WTC11 (cell line): ENCODE measurements at regions not wholly inside any gene's neighbourhood (a gene's known extent, or its start where the extent isn't known, plus 50 kb on each side); places are given as distances from the start of the nearest gene placed in this dataset.

Source experiments
- ATAC-seq: fragments of 200-7000 bp; cut with Tn5 transposase; 2 replicates; pipeline ENCODE4 v1.10.0; 2021; ENCODE audit warnings: mild to moderate bottlenecking, moderate library complexity
- CTCF ChIA-PET: fragments of 300-600 bp; sonication (Branson Sonifier 250); formaldehyde crosslinking; loops from one replicate; lab custom pipeline; 2021; ENCODE audit warnings: antibody characterized with exemption; lab: Charles Lee
- POLR2A ChIA-PET: fragments of 350-600 bp; sonication (Branson Sonifier 250); formaldehyde crosslinking; loops from one replicate; lab custom pipeline; 2021; ENCODE audit warnings: antibody characterized with exemption; lab: Charles Lee
- DNase-seq: peaks from one replicate; pipeline ENCODE4 v3.0.0; 2021; ENCODE audit warnings: low spot score
- H3K27ac Mint-ChIP-seq: 2 replicates; pipeline ENCODE4 v1.8.0; 2021; ENCODE audit warnings: mixed read lengths
- H3K27me3 Mint-ChIP-seq: 2 replicates; pipeline ENCODE4 v1.8.0; 2021; ENCODE audit warnings: low read depth, mild to moderate bottlenecking, moderate library complexity, mixed read lengths
- H3K36me3 Mint-ChIP-seq: 2 replicates; pipeline ENCODE4 v1.8.0; 2021; ENCODE audit warnings: mixed read lengths
- H3K4me1 Mint-ChIP-seq: 2 replicates; pipeline ENCODE4 v1.8.0; 2022; ENCODE audit warnings: mixed read lengths
- H3K4me3 Mint-ChIP-seq: 2 replicates; pipeline ENCODE4 v1.8.0; 2021; ENCODE audit warnings: mild to moderate bottlenecking, moderate library complexity, mixed read lengths
- H3K9me3 Mint-ChIP-seq: 2 replicates; pipeline ENCODE4 v1.8.0; 2021; ENCODE audit warnings: mixed read lengths
- ELF4 ChIP-seq: sonication (generic); formaldehyde crosslinking; IDR thresholded peaks from 2 replicates; pipeline ENCODE4 v1.8.1; 2022; ENCODE audit warnings: low read depth, mild to moderate bottlenecking, moderate library complexity, missing genetic modification reagents
- ETV6 ChIP-seq: sonication (generic); formaldehyde crosslinking; IDR thresholded peaks from 2 replicates; pipeline ENCODE4 v1.8.1; 2022; ENCODE audit warnings: mild to moderate bottlenecking, missing genetic modification reagents
- GRHL2 ChIP-seq: fragments of 250-450 bp; sonication (Bioruptor Pico); IDR thresholded peaks from 2 replicates; pipeline ENCODE4 v1.8.0; 2022; ENCODE audit warnings: mild to moderate bottlenecking, moderate library complexity; ENCODE audit not compliant: insufficient replicate concordance, severe bottlenecking
- JAZF1 ChIP-seq: fragments of 250-450 bp; sonication (Bioruptor Pico); IDR thresholded peaks from 2 replicates; pipeline ENCODE4 v1.9.0; 2021; ENCODE audit warnings: moderate library complexity, mild to moderate bottlenecking, inconsistent platforms
- KAT7 ChIP-seq: sonication (generic); formaldehyde crosslinking; IDR thresholded peaks from 2 replicates; pipeline ENCODE4 v1.8.1; 2023; ENCODE audit warnings: missing genetic modification reagents, mild to moderate bottlenecking, borderline replicate concordance
- MXD4 ChIP-seq: fragments of 250-450 bp; sonication (Bioruptor Pico); IDR thresholded peaks from 2 replicates; pipeline ENCODE4 v1.8.0; 2021; ENCODE audit warnings: mild to moderate bottlenecking, moderate library complexity, borderline replicate concordance
- MYBL2 ChIP-seq: sonication (generic); formaldehyde crosslinking; IDR thresholded peaks from 2 replicates; pipeline ENCODE4 v1.8.1; 2023; ENCODE audit warnings: mild to moderate bottlenecking, moderate library complexity, missing genetic modification reagents
- NFYB ChIP-seq: sonication (generic); formaldehyde crosslinking; conservative IDR thresholded peaks from 2 replicates; pipeline ENCODE4 v1.8.0; 2022; ENCODE audit warnings: low read depth, missing genetic modification reagents
- NR1H2 ChIP-seq: sonication (generic); formaldehyde crosslinking; IDR thresholded peaks from 2 replicates; pipeline ENCODE4 v1.9.0; 2021; ENCODE audit warnings: mild to moderate bottlenecking, moderate library complexity, missing genetic modification reagents
- ZNF317 ChIP-seq: sonication (generic); formaldehyde crosslinking; IDR thresholded peaks from 2 replicates; pipeline ENCODE4 v1.8.1; 2023; ENCODE audit warnings: low read depth, mild to moderate bottlenecking, moderate library complexity, missing genetic modification reagents, borderline replicate concordance
- ZNF416 ChIP-seq: fragments of 250-450 bp; sonication (Bioruptor Pico); IDR thresholded peaks from 2 replicates; pipeline ENCODE4 v1.9.0; 2021; ENCODE audit warnings: mild to moderate bottlenecking, inconsistent platforms
- ZNF423 ChIP-seq: fragments of 250-450 bp; sonication (Bioruptor Pico); IDR thresholded peaks from 2 replicates; pipeline ENCODE4 v2.1.2; 2022; ENCODE audit warnings: mild to moderate bottlenecking, moderate library complexity
- TF ChIP-seq, protein P1 (sequence below): sonication (generic); formaldehyde crosslinking; IDR thresholded peaks from 2 replicates; pipeline ENCODE4 v1.8.1; 2023; ENCODE audit warnings: mild to moderate bottlenecking, missing genetic modification reagents, moderate library complexity
- TF ChIP-seq, protein P2 (sequence below): fragments of 250-450 bp; sonication (Bioruptor Pico); IDR thresholded peaks from 2 replicates; pipeline ENCODE4 v1.9.0; 2021; ENCODE audit warnings: mild to moderate bottlenecking, borderline replicate concordance
- TF ChIP-seq, protein P3 (sequence below): sonication (generic); formaldehyde crosslinking; IDR thresholded peaks from 2 replicates; pipeline ENCODE4 v1.8.0; 2022; ENCODE audit warnings: mild to moderate bottlenecking, missing genetic modification reagents
- TF ChIP-seq, protein P4 (sequence below): fragments of 250-450 bp; sonication (Bioruptor Pico); conservative IDR thresholded peaks from 2 replicates; pipeline ENCODE4 v1.9.0; 2021; ENCODE audit warnings: mild to moderate bottlenecking
- TF ChIP-seq, protein P5 (sequence below): sonication (generic); formaldehyde crosslinking; IDR thresholded peaks from 2 replicates; pipeline ENCODE4 v1.8.1; 2023; ENCODE audit warnings: mild to moderate bottlenecking, missing genetic modification reagents, moderate library complexity
- TF ChIP-seq, protein P6 (sequence below): fragments of 250-450 bp; sonication (Bioruptor Pico); IDR thresholded peaks from 2 replicates; pipeline ENCODE4 v2.1.2; 2022; ENCODE audit warnings: mild to moderate bottlenecking, moderate library complexity
- TF ChIP-seq, protein P7 (sequence below): sonication (generic); formaldehyde crosslinking; IDR thresholded peaks from 2 replicates; pipeline ENCODE4 v1.8.0; 2023; ENCODE audit warnings: missing genetic modification reagents

DNA sequence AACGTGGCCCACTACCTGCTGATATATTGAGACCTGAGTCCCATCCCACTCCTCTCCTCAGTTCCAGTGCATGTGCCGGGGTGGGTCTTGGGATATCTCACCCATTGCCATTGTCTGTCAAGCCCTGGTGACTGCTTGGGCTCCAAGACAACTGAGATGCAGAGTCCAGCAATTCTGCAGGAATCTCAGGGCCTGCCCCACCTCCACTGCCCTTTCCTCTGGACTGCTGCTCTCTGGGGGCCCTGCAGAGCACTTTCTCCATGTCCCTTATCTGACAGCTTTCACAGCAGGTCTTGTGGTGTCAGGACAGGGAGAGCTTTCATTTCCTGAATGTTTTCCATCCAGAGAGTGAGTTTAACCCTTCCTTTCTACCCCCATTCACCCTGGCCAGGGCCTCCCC lies 152.9 kb downstream of the ARL4C start:
- POLR2A ChIA-PET, result interaction anchor here (1.0 kb wide), 1 partner anchor 11 kb away, joined by 3 read pairs; no protein-coding TSS in a partner anchor
- Mint-ChIP-seq H3K9me3 (no peaks in the 10 kb centered on the region), H3K4me3 (no peak overlapping the region), H3K36me3 (no peaks in the 10 kb centered on the region), H3K4me1 (peaks cover 4% of the 10 kb centered on the region; the same call in 1 of the 2 replicates), H3K27ac (no peak overlapping the region), H3K27me3 (no peaks in the 10 kb centered on the region; the same call in 1 of the 2 replicates)
- ATAC-seq (no peak), DNase-seq (no peak)
- CTCF ChIA-PET, result no interaction called here
- TF ChIP-seq, protein P1, sequence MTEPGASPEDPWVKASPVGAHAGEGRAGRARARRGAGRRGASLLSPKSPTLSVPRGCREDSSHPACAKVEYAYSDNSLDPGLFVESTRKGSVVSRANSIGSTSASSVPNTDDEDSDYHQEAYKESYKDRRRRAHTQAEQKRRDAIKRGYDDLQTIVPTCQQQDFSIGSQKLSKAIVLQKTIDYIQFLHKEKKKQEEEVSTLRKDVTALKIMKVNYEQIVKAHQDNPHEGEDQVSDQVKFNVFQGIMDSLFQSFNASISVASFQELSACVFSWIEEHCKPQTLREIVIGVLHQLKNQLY, result no peak
- TF ChIP-seq, protein P2, sequence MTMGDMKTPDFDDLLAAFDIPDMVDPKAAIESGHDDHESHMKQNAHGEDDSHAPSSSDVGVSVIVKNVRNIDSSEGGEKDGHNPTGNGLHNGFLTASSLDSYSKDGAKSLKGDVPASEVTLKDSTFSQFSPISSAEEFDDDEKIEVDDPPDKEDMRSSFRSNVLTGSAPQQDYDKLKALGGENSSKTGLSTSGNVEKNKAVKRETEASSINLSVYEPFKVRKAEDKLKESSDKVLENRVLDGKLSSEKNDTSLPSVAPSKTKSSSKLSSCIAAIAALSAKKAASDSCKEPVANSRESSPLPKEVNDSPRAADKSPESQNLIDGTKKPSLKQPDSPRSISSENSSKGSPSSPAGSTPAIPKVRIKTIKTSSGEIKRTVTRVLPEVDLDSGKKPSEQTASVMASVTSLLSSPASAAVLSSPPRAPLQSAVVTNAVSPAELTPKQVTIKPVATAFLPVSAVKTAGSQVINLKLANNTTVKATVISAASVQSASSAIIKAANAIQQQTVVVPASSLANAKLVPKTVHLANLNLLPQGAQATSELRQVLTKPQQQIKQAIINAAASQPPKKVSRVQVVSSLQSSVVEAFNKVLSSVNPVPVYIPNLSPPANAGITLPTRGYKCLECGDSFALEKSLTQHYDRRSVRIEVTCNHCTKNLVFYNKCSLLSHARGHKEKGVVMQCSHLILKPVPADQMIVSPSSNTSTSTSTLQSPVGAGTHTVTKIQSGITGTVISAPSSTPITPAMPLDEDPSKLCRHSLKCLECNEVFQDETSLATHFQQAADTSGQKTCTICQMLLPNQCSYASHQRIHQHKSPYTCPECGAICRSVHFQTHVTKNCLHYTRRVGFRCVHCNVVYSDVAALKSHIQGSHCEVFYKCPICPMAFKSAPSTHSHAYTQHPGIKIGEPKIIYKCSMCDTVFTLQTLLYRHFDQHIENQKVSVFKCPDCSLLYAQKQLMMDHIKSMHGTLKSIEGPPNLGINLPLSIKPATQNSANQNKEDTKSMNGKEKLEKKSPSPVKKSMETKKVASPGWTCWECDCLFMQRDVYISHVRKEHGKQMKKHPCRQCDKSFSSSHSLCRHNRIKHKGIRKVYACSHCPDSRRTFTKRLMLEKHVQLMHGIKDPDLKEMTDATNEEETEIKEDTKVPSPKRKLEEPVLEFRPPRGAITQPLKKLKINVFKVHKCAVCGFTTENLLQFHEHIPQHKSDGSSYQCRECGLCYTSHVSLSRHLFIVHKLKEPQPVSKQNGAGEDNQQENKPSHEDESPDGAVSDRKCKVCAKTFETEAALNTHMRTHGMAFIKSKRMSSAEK (CRISPR knock-in tag), result no peak
- TF ChIP-seq GRHL2 (CRISPR knock-in tag), result no peak
- TF ChIP-seq ZNF317 (CRISPR knock-in tag), result no peak
- TF ChIP-seq KAT7 (CRISPR knock-in tag), result no peak
- no peak for TF ChIP-seq ZNF416 (CRISPR knock-in tag)
- TF ChIP-seq NFYB (CRISPR knock-in tag), result no peak
- TF ChIP-seq, protein P3, sequence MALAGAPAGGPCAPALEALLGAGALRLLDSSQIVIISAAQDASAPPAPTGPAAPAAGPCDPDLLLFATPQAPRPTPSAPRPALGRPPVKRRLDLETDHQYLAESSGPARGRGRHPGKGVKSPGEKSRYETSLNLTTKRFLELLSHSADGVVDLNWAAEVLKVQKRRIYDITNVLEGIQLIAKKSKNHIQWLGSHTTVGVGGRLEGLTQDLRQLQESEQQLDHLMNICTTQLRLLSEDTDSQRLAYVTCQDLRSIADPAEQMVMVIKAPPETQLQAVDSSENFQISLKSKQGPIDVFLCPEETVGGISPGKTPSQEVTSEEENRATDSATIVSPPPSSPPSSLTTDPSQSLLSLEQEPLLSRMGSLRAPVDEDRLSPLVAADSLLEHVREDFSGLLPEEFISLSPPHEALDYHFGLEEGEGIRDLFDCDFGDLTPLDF (CRISPR knock-in tag), result no peak
- TF ChIP-seq, protein P4, sequence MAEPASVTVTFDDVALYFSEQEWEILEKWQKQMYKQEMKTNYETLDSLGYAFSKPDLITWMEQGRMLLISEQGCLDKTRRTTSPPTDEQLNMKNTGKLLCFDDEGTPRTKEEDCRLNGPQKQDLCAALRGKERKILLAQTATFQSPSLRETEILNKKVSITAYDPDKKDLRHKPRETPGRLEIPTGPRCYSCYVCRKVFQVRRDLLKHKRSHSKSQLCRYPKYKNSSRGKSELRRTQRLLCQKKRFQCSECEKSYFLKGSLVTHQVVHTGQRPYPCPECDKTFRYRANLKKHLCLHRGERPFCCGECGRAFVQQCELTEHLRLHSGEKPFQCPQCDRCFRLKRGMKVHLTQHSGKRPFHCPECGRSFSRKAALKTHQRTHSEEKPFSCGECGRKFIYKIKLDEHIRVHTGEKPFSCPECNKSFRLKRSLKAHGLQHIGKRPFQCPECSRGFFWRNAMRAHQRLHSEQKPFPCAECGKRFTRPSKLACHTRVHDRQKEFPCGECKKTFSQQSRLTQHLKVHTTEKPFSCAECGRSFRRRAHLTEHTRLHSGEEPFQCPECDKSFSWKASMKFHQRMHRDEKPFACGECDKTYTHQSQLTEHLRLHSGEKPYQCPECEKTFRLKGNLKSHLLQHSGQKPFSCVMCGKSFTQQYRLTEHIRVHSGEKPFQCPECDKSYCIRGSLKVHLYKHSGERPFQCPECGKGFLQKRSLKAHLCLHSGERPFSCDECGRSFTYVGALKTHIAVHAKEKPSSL, result no peak
- no peak for TF ChIP-seq MYBL2 (CRISPR knock-in tag)
- no peak for TF ChIP-seq JAZF1 (CRISPR knock-in tag)
- TF ChIP-seq ETV6 (CRISPR knock-in tag), result no peak
- TF ChIP-seq, protein P5, sequence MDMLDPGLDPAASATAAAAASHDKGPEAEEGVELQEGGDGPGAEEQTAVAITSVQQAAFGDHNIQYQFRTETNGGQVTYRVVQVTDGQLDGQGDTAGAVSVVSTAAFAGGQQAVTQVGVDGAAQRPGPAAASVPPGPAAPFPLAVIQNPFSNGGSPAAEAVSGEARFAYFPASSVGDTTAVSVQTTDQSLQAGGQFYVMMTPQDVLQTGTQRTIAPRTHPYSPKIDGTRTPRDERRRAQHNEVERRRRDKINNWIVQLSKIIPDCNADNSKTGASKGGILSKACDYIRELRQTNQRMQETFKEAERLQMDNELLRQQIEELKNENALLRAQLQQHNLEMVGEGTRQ (CRISPR knock-in tag), result no peak
- TF ChIP-seq MXD4, result no peak
- TF ChIP-seq, protein P6, sequence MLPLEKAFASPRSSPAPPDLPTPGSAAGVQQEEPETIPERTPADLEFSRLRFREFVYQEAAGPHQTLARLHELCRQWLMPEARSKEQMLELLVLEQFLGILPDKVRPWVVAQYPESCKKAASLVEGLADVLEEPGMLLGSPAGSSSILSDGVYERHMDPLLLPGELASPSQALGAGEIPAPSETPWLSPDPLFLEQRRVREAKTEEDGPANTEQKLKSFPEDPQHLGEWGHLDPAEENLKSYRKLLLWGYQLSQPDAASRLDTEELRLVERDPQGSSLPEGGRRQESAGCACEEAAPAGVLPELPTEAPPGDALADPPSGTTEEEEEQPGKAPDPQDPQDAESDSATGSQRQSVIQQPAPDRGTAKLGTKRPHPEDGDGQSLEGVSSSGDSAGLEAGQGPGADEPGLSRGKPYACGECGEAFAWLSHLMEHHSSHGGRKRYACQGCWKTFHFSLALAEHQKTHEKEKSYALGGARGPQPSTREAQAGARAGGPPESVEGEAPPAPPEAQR (CRISPR knock-in tag), result no peak
- TF ChIP-seq NR1H2 (CRISPR knock-in tag), result no peak
- TF ChIP-seq, protein P7, sequence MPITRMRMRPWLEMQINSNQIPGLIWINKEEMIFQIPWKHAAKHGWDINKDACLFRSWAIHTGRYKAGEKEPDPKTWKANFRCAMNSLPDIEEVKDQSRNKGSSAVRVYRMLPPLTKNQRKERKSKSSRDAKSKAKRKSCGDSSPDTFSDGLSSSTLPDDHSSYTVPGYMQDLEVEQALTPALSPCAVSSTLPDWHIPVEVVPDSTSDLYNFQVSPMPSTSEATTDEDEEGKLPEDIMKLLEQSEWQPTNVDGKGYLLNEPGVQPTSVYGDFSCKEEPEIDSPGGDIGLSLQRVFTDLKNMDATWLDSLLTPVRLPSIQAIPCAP (CRISPR knock-in tag), result no peak
- TF ChIP-seq ZNF423 (CRISPR knock-in tag), result no peak
- TF ChIP-seq ELF4 (CRISPR knock-in tag), result no peak
